ENCODE measurements at regions not wholly inside any gene's neighbourhood (a gene's known extent, or its start where the extent isn't known, plus 50 kb on each side); places are given as distances from the start of the nearest gene placed in this dataset.

DNA sequence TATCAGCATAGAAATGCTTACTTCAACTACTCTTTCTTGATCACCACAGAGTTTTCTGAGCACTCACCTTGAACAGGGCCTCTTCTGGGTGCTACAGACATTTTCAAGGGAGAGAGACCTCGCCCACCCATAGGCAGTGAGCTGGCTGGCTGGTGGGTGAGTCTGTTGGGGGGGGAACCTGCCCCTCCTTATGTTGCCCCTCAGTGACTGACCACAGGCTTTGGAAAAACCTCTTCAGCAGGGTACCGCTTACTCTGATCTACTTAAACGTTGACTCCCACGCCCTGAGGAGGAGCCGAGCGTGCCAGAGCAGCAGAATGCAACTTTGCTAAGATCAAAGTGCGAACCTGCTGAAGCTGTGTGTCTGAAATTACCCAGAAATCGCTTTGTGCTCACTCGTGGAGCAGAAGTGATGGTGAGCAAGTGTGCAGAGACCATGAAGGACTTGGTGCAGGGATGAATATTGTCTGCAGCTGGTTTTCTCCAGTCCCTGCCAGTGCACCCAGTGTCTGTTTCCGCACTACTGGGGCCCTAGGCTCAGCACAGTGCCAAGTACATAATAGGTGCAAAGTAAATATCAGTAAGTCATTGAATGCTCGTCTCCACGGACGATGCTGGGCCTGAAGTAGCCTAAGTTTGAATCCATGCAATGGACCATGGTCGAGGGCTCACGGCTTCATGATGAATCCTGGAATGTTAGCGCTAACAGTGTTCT is 158.7 kb upstream of the IRF2BP2 start:
- H3K18ac ChIP-seq (ENCODE audit: insufficient read length, low read depth, low read length), result no peak overlapping the region
- H3K14ac ChIP-seq (ENCODE audit: insufficient read depth, low read length), result no peak overlapping the region
- Mint-ChIP-seq H3K27me3 (ENCODE audit: low read depth) (peaks cover 17% of the 10 kb centered on the region), H3K4me1 (peaks cover 21 to 31% of the 10 kb centered on the region in 2 experiments), H3K36me3 (ENCODE audit: insufficient read depth in 1 of 3, low read depth in 3 of 3) (no peaks in the 10 kb centered on the region; a peak in 1 of 7 replicates), H3K27ac (no peak overlapping the region), H3K9me3 (peaks cover 0 to 2% of the 10 kb centered on the region in 2 experiments; a peak in 1 of 5 replicates), H3K4me3 (no peak overlapping the region)
- no peak overlapping the region for H3T11ph ChIP-seq (ENCODE audit: low read length)
- WGBS (ENCODE audit: extremely low coverage, insufficient read length, low lambda C conversion rate), result no CpG with 5 or more reads among the region's 16 CpGs
- no peaks in the 10 kb centered on the region for H3K79me2 ChIP-seq (ENCODE audit: insufficient read depth, low read length)
- no peak overlapping the region for H3K4me2 ChIP-seq (ENCODE audit: insufficient read depth, insufficient read length, low read length)
- H4K91ac ChIP-seq (ENCODE audit: insufficient read length, low read depth, low read length), result no peak overlapping the region
- peaks cover 3% of the 10 kb centered on the region for H3K4me1 ChIP-seq (ENCODE audit: insufficient read depth, low read length)
- H4K5ac ChIP-seq (ENCODE audit: insufficient read length, low read depth, low read length), result no peak overlapping the region
- H3K9me3 ChIP-seq (ENCODE audit: control insufficient read depth, low read depth, low read length), result no peaks in the 10 kb centered on the region
- H3K23ac ChIP-seq (ENCODE audit: insufficient read length, low read depth, low read length), result no peak overlapping the region
- no peak overlapping the region for H2BK20ac ChIP-seq (ENCODE audit: low read depth, low read length, poor library complexity, severe bottlenecking)
- H2AK5ac ChIP-seq (ENCODE audit: insufficient read length, low read length), result no peak overlapping the region
- no peak overlapping the region for H2BK120ac ChIP-seq (ENCODE audit: low read depth, low read length, poor library complexity, severe bottlenecking)
- H3K79me1 ChIP-seq (ENCODE audit: insufficient read depth, low read depth, low read length, poor library complexity, severe bottlenecking), result no peaks in the 10 kb centered on the region
- no peak overlapping the region for H2BK5ac ChIP-seq (ENCODE audit: insufficient read length, low read length)
- H4K20me1 ChIP-seq (ENCODE audit: control insufficient read depth, insufficient read depth, insufficient read length), result no peaks in the 10 kb centered on the region
- H3K27me3 ChIP-seq (ENCODE audit: insufficient read depth, low read length), result no peaks in the 10 kb centered on the region
- no peak overlapping the region for H2AFZ ChIP-seq (ENCODE audit: low read length)
- no peak overlapping the region for H2BK12ac ChIP-seq (ENCODE audit: insufficient read length, low read depth, low read length)
- no peak overlapping the region for H3K4ac ChIP-seq (ENCODE audit: low read depth, low read length)
- H3K23me2 ChIP-seq (ENCODE audit: insufficient read length, low read depth, low read length, poor library complexity, severe bottlenecking), result no peaks in the 10 kb centered on the region
- DNase-seq, result no peak
- no peak overlapping the region for H3K27ac ChIP-seq (ENCODE audit: insufficient read length, low read depth, low read length)
- TF ChIP-seq, protein P1, sequence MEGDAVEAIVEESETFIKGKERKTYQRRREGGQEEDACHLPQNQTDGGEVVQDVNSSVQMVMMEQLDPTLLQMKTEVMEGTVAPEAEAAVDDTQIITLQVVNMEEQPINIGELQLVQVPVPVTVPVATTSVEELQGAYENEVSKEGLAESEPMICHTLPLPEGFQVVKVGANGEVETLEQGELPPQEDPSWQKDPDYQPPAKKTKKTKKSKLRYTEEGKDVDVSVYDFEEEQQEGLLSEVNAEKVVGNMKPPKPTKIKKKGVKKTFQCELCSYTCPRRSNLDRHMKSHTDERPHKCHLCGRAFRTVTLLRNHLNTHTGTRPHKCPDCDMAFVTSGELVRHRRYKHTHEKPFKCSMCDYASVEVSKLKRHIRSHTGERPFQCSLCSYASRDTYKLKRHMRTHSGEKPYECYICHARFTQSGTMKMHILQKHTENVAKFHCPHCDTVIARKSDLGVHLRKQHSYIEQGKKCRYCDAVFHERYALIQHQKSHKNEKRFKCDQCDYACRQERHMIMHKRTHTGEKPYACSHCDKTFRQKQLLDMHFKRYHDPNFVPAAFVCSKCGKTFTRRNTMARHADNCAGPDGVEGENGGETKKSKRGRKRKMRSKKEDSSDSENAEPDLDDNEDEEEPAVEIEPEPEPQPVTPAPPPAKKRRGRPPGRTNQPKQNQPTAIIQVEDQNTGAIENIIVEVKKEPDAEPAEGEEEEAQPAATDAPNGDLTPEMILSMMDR (conservative IDR thresholded peaks at IDR 0.05), result no peak
- H3K56ac ChIP-seq (ENCODE audit: insufficient read length, low read depth, low read length), result no peak overlapping the region
- H3K9ac ChIP-seq (ENCODE audit: extremely low read depth, insufficient read length, low read length), result no peak overlapping the region
- no peak overlapping the region for H4K8ac ChIP-seq (replicated peaks; ENCODE audit: insufficient read length, low read depth, low read length)
- H2BK15ac ChIP-seq (ENCODE audit: low read depth, low read length), result no peak overlapping the region

Measured in H9 (cell line).